SK-MEL-5 (cell line): ENCODE measurements at regions not wholly inside any gene's neighbourhood (a gene's known extent, or its start where the extent isn't known, plus 50 kb on each side); places are given as distances from the start of the nearest gene placed in this dataset.

Experiments used
- DNase-seq: peaks from one replicate; pipeline ENCODE4 v3.0.0-alpha.2; 2016; ENCODE audit warnings: low read depth, low spot score
- in situ Hi-C: cut with HindIII; loops from 2 replicates; pipeline ENCODE4 v1.10.0; 2016; ENCODE audit warnings: low sequenced_read_pairs, high pct_unique_total_duplicates, low pct_unique_long_range_greater_than_20kb

GRCh38 chr2:128868686-128869551 lies 550.3 kb upstream of the HS6ST1 start:
- in situ Hi-C loops: no loop called here
- DNase-seq: no peak

- in situ Hi-C loops: no loop called here
- DNase-seq: no peak
Observed at GRCh38 chr2:128874608-128875007, 555.9 kb upstream of the HS6ST1 start.

GRCh38 chr2:128876986-128877983 lies 558.6 kb upstream of the HS6ST1 start:
- in situ Hi-C loops: no loop called here
- DNase-seq: no peak

GRCh38 chr2:128879161-128879560 lies 560.5 kb upstream of the HS6ST1 start:
- in situ Hi-C loops: no loop called here
- DNase-seq: no peak

GRCh38 chr2:128894896-128895295 lies 576.2 kb upstream of the HS6ST1 start:
- no peak for DNase-seq
- in situ Hi-C loops: no loop called here

GRCh38 chr2:128901572-128902391 lies 583.1 kb upstream of the HS6ST1 start:
- in situ Hi-C loops: no loop called here
- no peak for DNase-seq

- in situ Hi-C loops: no loop called here
- DNase-seq: no peak
Observed at GRCh38 chr2:128903637-128904036, 585.0 kb upstream of the HS6ST1 start.

- no peak for DNase-seq
- in situ Hi-C loops: no loop called here
Observed at GRCh38 chr2:128911276-128911675, 592.6 kb upstream of the HS6ST1 start.

GRCh38 chr2:128914320-128914719 lies 595.7 kb upstream of the HS6ST1 start:
- in situ Hi-C loops: no loop called here
- DNase-seq: no peak

GRCh38 chr2:128921751-128922150 lies 603.1 kb upstream of the HS6ST1 start:
- DNase-seq: no peak
- in situ Hi-C loops: no loop called here

- in situ Hi-C loops: no loop called here
Observed at GRCh38 chr2:128922154-128922553, 603.5 kb upstream of the HS6ST1 start.

GRCh38 chr2:128925631-128926030 lies 607.0 kb upstream of the HS6ST1 start:
- no peak for DNase-seq
- in situ Hi-C loops: no loop called here

More at GRCh38 chr2:128922154-128922553, 603.5 kb upstream of the HS6ST1 start:
- no peak for DNase-seq

GRCh38 chr2:128930101-128930500 lies 611.4 kb upstream of the HS6ST1 start:
- DNase-seq: no peak
- in situ Hi-C loops: no loop called here

GRCh38 chr2:128940378-128940777 lies 621.7 kb upstream of the HS6ST1 start:
- in situ Hi-C loops: no loop called here
- DNase-seq: no peak

- DNase-seq: no peak
- in situ Hi-C loops: no loop called here
Observed at GRCh38 chr2:128941751-128942150, 623.1 kb upstream of the HS6ST1 start.

- DNase-seq: no peak
- in situ Hi-C loops: no loop called here
Observed at GRCh38 chr2:128949360-128949759, 630.7 kb upstream of the HS6ST1 start.

- DNase-seq: no peak
- in situ Hi-C loops: no loop called here
Observed at GRCh38 chr2:128950758-128951157, 632.1 kb upstream of the HS6ST1 start.

- no peak for DNase-seq
- in situ Hi-C loops: no loop called here
Observed at GRCh38 chr2:128958241-128958640, 639.6 kb upstream of the HS6ST1 start.
